HEK293 (cell line): ENCODE measurements at regions not wholly inside any gene's neighbourhood (a gene's known extent, or its start where the extent isn't known, plus 50 kb on each side); places are given as distances from the start of the nearest gene placed in this dataset.

Experiments
- YY2 ChIP-seq: fragments of 450-650 bp; formaldehyde crosslinking; IDR thresholded peaks from 2 replicates; pipeline ENCODE4 v1.5.1; 2016; ENCODE audit warnings: missing biosample characterization, missing genetic modification characterization
- ZNF423 ChIP-seq: fragments of 450-650 bp; formaldehyde crosslinking; IDR thresholded peaks from 2 replicates; pipeline ENCODE4 v1.5.1; 2016; ENCODE audit warnings: missing biosample characterization, missing genetic modification characterization
- ZNF558 ChIP-seq: fragments of 450-650 bp; formaldehyde crosslinking; IDR thresholded peaks from 2 replicates; pipeline ENCODE4 v1.5.1; 2016; ENCODE audit warnings: missing biosample characterization, missing genetic modification characterization
- ZNF768 ChIP-seq: fragments of 450-650 bp; formaldehyde crosslinking; IDR thresholded peaks from 2 replicates; pipeline ENCODE4 v1.5.1; 2018; ENCODE audit warnings: missing biosample characterization, mild to moderate bottlenecking, missing genetic modification characterization
- TF ChIP-seq, protein P1 (sequence below): fragments of 450-650 bp; formaldehyde crosslinking; IDR thresholded peaks from 2 replicates; pipeline ENCODE4 v1.5.1; 2016; ENCODE audit warnings: missing biosample characterization, missing genetic modification characterization

DNA sequence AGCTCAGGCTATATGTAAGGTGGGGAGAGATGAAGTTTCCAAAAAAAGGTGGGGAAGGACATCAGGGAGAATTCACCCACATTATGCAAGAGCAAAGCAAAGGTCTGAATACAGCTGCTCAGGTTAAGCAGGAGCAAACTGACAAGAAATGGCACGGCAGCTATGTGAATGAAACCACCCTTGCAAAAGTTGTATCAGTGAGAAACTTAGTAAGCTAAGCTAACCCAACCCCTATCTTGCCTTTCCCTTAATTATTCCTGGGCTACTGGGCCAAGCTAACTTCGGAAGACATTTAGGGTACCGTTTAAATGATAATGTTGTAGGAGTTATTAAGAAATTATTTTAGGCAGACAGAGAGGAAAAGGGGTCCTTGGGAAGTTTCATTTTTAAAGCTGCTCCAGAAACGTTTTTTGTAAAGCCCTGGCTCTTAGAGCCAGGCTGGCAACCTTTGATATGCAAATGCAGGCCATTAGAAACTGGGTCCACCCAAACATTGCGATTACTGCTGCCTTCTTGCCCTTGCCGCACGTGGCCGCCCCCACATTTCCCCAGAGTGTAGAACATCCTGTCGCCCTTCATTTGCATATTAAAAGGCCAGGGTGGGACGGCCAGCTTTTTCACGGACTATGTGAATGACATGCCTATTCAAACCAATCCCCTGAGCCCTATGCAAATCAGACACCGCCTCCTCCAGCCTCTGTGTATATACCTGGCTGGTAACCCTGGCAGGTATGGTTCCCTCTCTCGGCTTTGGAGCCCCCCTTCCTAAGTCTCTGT lies 60.5 kb upstream of the SAMD5 start:
- TF ChIP-seq ZNF558 (tag by site-specific recombination) (no peak), ZNF768 (tag by site-specific recombination) (no peak), ZNF423 (no peak), YY2 (no peak)
- TF ChIP-seq, protein P1, sequence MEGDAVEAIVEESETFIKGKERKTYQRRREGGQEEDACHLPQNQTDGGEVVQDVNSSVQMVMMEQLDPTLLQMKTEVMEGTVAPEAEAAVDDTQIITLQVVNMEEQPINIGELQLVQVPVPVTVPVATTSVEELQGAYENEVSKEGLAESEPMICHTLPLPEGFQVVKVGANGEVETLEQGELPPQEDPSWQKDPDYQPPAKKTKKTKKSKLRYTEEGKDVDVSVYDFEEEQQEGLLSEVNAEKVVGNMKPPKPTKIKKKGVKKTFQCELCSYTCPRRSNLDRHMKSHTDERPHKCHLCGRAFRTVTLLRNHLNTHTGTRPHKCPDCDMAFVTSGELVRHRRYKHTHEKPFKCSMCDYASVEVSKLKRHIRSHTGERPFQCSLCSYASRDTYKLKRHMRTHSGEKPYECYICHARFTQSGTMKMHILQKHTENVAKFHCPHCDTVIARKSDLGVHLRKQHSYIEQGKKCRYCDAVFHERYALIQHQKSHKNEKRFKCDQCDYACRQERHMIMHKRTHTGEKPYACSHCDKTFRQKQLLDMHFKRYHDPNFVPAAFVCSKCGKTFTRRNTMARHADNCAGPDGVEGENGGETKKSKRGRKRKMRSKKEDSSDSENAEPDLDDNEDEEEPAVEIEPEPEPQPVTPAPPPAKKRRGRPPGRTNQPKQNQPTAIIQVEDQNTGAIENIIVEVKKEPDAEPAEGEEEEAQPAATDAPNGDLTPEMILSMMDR (tag by site-specific recombination): no peak
